Erythroblast (primary cell): ENCODE measurements at regions not wholly inside any gene's neighbourhood (a gene's known extent, or its start where the extent isn't known, plus 50 kb on each side); places are given as distances from the start of the nearest gene placed in this dataset.

Experiments
- GATA1 ChIP-seq: IDR thresholded peaks from 2 replicates; pipeline ENCODE4 v1.6.1; 2011; ENCODE audit warnings: low read depth, mild to moderate bottlenecking, control low read depth, low read length, moderate library complexity
- POLR2A ChIP-seq: IDR thresholded peaks from 2 replicates; pipeline ENCODE4 v1.6.1; 2011; ENCODE audit warnings: mild to moderate bottlenecking, low read length

DNA sequence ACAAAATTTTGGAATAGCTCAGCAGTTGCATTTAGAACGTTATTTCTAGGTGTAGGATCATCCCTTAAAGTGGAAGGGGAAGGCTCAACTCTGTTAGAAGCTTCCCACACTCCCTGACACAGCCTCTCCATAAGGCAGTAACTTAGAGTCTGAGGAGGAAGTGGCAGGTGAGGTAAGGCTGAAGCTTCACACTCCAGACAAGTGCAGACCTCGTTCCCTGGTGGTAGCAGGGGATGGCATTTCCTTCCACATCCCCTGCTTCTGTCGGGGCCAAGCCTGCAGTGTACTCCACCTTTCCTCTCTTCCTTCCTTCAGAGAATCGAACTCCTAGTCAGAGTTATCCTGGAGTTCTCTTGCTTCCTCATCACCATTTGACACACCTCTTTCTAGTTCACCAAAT is 224.7 kb downstream of the CYRIA start:
- TF ChIP-seq POLR2A (no peak), GATA1 (no peak)
